Stimulated activated CD8-positive, alpha-beta memory T cell treated with anti-CD3 and anti-CD28 coated beads, Interleukin-2, amount 100 ng/mL, for 1 hour (primary cell): ENCODE measurements at regions not wholly inside any gene's neighbourhood (a gene's known extent, or its start where the extent isn't known, plus 50 kb on each side); places are given as distances from the start of the nearest gene placed in this dataset.
"Not testable (repeated sequence)": the region's sequence is repeated elsewhere in the genome, so short reads cannot be mapped to it uniquely, and the experiment has no call there.

Experiments used
- DNase-seq, 2 donors: peaks; one replicate each; pipeline ENCODE4 v3.0.0-alpha.2; 2020; ENCODE audit warnings: low read depth in 2 of 2

DNA sequence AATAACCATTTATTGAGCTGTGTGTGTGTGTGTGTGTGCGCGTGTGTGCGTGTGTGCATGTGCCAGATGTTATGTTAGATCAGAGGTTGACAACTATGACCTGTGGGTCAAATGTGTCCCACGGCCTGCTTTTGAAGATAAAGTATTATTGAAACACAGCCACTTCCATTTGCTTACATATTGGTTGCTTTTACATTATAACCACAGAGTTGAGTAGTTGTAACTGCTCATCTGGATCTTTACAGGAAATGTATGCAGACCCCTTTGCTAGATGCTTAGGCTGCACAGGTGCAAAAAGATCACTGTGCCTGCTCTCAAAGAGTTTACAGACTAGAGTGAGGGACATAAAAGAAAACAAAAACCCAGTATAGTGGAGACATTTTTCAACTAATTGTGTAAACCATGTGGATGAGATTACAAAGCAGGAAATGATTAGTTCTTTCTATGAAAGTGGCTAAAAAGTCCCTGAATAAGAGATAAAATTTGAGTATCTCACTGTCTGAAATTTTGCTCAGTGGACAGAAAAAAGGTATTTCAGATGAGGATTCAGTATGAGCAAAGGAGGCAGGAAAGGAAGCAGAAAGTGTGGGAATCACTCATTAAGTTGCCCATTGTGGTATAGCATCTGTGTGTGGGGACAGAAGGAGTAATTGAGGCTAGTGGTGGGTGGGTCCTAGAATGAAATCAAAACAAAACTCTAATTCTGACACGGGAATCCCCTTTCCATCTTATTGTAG is 188.4 kb downstream of the PAH start:
- DNase-seq = no peak

DNA sequence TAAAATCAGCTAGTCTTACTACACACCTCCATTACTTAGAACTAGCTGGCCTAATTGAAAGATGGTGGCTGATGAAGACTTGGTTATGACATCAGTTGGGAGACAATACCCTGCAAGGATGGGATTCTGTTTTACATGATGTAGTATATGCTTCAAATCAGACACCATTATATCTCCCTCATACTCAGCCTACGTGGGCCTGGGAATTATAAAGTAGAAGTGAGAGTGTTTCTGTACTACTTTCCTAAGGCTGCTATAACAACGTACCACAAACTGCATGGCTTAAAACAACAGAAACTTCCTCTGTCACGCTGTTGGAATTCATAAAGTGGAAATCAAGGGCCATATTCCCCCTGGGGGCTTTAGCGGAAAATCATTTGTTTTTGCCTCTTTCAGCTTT is 190.4 kb downstream of the PAH start:
- no peak for DNase-seq

DNA sequence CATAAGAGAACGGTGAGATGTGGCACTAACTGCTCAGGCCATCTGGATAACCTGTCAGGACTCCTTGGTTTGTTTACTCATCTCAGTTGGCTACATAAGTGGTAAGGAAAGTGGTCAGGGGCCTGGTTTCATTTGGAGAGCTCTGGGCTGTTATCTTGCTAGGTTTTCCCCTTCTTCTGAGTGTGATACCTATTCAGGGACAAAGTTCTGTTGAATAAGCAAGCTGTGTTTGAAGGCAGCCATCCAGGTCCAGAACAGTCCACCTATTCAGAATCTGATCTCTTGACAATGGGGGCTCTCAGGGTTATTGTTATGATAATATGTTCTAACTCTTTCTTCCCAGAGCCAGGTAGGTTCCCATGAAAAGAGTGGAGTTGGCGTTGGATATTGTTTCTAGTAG is 194.9 kb downstream of the PAH start:
- no peak for DNase-seq

DNA sequence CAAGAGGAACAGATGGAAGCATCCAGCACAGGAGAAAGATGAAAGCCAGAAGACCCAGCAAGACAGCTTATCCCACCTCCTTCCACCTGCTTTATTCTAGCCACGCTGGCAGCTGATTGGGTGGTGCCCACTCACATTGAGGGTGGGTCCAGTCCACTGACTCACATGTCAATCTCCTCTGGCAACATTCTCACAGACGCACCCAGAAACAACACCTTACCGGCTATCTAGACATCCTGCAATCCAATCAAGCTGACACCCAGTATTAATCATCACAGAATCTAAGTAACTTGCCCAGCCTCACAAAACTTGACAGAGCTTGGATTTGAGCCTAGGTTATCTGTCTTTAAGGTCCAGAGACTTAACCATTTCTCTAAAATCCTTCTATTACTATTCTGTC is 208.9 kb downstream of the PAH start:
- DNase-seq = no peak

DNA sequence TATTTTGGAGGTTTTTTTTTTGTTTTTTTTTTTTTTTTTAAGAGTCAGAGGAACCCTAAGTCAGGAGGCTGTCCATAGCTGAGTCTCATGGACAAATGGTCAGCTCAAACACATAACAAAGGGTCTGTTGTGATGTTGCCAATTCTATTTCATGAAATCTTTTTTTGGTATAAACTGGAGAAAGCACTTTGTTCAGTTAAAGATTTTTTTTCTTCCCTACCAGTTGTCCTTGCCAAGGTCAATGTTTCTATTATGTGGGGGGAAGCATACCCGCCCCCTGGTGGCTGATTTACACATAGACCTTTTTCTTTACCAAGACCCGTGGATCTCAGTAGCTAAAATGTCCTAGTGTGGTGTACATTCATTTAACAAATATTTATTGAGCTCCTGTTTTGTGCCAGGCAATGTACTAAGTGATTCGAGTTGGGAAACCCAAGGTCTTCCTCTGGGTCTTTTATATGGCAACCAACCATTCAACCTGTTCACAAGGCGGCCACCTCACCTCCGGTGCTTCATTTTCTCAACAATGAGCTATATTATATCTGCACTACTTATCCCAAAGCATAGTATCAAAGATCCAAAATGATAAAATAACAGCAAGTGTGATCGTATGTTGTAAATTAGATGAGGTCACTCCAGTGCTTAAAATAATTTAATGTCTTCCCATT is 214.5 kb downstream of the PAH start:
- no peak for DNase-seq

DNA sequence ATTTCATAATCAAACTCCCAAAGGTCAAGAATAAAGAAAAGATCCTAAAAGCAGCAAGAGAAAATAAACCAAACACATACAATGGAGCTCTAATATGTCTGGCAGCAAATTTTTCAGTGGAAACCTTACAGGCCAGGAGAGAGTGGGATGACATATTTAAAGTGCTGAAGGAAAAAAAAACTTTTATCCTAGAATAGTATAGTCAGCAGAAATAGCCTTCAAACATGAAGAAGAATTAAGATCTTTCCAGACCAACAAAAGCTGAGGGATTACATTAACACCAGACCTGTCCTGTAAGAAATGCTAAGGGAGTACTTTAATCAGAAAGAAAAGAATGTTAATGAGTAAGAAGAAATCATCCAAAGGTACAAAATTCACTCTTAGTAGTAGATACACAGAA is 215.7 kb upstream of the IGF1 start:
- no peak for DNase-seq

DNA sequence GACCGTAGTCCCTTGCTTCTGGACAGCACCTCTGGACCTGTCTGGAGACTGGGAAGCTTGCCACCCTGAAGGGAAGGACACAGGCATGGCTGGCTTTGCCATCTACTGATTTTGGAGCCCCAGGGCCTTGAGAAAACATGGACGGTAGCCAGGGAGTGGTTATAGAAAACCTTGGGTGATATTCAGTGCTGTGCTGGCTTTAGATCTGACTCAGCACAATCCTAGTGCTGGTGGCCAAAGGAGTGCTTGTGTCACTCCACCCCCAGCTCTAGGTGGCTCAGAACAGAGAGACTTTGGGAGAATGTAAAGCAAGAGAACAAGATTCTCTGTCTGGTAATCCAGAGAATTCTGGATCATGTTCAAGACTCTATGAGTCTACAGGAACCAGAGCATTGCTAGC is 214.5 kb upstream of the IGF1 start:
- no peak for DNase-seq

DNA sequence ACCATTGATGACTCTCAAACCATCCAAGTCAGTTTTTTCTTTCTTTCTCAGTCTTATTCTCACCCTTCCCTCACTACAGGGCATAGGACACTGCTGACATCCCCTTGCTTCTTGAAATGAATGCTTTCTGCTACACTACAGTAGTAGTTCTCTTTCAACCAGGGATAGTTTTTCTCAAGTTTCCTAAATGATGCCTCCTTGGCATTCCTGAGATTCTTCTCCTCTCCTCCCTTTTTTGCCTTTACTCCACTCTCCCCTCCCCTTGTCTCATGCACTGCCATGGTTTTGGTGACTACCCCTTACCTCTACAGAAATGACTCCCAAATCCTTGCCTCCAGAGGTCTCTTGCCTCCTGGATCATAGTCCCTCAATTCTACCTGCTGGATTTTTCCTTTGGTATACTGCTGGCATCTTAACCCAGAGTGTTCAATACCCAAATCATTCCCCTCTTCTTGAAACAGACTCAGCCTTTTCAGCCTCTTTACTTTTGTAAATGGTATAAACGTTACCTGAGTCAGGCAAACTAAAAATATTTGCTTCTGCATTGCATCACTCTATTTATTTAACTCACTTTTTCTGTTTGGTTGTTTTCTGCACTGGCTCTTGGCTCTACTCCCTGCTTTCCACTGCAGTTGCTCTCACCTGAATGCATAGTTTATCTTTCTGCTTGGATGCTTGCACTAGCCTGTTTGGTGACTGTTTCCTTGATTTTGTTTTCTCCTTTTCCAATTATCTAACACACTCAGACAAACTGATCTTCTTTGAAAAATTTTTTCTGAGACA is 211.6 kb upstream of the IGF1 start:
- DNase-seq = no peak

DNA sequence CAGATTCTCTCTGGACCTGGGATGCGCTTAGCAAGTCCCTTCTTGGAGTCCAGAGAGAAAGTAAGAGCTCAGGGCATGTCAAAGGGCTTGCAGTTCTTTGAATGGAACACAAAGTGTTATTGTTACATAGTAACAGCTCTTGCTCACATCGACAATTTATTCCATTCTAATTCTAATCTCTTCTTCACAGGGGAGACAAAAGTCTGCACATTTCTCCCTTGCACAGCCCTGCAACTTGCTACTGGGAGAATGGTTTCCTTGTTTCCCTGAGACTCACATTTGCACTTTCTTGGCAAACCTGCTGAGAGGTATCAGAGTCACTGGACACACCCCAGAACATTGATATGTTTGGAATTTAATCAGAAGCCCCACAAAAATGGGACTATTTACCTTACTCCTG is 209.9 kb upstream of the IGF1 start:
- no peak for DNase-seq

DNA sequence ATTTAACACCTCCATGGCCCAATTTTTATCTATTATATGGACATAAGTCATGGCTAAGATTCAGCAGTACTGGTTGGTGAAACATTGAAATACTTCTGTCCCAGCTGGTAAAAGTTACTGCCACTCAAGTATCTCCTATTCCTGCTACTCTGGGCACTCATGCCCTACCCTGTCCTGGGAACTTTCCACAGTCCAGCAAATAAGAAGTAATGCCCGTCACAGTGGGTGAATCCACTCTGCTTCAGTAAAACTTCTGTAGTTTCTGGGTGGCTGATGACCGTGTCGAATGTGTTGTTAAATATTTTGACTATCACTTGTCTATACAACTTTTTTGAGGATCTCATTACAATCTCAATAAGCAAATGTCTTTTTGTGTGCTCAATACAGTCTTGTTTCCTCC is 209.3 kb upstream of the IGF1 start:
- DNase-seq = no peak

DNA sequence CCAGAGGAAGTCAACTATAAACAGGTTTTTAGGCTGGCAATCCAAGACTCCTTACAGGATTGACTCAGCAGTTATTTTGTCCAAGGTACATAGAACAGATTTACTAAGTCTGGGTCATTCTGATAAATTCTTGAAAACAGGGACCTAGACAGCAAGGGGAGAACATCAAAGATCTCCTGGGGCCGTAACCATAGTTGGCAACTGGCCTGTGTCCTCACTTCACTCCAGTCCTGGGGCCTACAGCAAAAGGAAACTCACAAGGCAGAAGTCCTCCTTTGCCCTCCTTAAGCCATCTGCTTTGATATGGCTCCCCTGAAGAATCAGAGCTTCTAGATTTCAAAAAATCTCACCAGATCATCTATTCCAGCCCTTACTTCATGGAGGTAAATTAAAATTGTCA is 207.2 kb upstream of the IGF1 start:
- DNase-seq = no peak

DNA sequence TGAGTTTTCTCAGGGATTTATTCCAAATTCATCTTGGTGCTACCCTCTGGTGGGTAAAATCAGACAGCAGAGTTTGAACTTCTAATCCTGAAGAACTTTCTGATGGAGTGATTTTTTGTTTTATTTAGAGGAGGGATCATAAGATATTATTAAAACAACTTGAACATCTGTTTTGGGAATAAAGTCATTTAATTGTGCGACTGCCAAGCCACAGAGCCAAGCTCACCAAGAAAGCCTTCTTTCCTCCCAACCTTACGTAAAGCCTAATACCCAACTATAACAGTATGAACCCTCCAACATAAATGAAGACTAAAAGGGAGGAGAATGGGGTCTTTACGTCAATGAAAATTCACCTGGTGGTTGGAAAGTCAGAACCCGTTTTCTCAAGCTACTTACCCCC is 205.5 kb upstream of the IGF1 start:
- DNase-seq = no peak

DNA sequence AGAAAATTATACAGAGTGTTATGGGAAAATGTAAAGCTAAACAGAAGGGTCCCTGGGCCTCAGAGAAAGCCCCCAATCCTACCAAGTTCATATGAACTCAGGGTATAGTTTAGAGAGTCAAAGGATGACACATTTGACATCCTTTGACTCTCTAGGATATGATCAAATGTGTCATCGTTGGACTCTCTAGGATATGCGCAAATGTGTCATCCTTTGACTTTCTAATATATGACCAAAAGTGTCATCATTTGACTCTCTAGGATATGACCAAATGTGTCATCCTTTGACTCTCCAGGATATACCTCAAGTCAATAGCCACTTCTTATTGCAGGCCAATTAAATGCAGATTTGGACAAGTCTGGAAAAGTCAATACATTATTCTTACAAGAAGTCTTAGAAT is 204.8 kb upstream of the IGF1 start:
- no peak for DNase-seq

DNA sequence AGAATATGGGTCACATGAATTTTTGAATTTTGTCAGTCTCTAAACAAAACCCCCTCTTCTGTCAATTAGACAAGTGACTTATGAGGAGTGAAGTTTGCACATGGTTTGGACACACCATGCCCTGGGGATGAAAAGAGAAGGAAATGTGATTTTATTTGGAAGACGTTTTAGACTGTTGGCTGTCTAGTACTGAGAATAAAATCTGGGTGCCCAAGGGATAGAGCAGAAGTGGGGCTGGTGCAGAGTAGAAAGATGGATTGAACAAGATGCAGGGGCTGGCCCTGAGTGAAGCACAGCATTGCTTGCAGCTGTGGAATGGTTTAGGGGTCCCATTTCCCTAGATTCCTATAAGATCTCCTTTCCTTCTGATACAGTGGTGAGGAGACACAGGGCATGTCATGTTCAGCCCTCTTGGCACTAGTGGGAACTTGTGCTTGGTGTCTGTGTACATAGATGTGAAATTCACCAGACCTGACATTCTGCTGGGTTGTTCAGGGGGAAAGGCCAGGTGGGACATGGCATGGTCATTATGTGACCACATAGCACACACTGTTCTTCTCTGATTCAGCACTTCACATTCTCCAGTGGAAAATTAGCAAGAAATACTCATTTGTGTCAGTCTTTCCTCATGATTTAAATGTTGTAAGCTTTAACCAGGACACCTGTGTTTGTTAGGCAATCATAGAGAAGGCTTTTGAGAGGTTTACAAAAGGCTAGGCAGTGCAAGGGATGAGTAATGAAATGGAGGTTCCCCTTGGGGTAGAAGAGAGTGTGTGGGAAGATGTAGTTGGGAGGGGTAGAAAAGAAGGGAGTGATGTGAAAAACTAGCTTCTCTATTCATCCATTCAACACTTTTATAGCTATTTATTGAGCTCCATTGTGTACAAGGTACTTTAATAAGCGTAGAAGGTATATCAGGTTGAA is 202.3 kb upstream of the IGF1 start:
- no peak for DNase-seq

DNA sequence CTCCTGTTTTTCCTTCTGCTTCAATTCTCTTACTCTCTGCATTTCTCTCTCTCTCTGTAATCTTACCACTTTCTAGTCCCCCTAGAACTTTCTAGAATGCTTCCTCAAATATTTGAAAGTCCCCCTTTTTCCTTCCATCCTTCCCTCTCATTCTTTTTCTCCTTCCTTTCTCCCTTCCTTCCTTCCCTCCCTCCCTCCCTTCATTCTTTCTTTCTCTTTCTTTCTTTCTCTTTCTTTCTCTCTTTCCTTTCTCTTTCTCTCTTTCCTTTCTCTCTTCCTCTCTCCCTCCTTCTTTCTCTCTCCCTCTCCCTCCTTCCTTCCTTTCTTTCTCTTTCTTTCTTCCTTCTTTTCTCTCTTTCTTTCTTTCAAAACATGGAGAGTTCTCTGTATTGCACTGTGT is 201.4 kb upstream of the IGF1 start:
- no peak for DNase-seq

DNA sequence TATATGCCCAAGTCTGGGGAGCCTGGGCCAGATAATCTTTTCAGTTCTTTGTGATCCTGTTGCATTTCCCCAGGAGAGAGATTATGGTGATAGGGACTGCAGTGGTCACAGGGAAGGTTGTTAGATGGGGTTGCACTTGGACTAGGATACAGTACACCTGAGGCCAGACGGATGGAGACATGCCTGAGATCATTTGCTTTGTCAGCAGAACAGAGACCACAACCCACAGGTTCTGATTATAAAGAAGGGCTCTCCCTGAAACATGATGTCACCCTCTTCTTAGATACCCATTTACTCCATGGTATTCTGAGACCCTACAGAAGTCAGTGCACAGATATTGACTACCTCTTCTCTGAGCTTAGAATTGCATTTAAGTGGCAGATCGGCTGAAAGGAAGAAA is 200.9 kb upstream of the IGF1 start:
- DNase-seq = no peak

DNA sequence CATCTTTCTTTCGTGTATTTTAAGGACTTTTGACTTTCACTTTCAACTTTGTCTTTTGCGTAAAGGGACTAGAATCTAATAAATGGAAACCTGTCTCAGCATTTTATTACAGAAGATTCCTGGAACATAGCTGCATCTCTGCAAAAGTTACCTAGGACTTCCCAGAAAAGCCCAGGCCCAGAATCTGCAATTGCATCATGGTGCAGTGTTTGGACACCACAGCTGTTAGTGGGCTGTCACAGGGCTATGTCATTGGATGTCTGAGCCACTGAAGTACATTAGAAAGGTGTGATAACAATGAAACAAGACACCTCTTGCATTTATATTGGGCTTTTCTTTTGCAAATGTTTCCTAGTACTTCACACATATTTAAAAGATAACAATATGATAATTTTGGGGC is 199.9 kb upstream of the IGF1 start:
- no peak for DNase-seq

DNA sequence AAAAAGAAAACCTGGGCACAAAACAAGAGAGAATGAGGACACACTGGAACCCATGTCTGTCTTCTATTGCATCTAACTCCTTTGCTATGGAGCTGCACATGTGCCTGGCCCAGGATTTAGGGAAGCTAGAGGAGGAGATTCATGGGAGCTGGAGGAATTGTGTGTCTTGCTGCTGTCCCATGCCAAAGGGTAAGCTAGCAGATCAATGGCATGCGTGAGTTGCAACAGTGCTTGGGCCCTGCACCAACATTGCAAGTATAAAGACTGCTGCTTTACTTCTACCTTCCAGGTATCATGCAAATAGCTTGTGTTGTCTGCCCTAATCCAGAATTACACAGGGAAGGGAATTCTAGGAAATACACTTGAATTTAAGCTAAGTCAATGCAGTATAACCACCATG is 196.4 kb upstream of the IGF1 start:
- no peak for DNase-seq

DNA sequence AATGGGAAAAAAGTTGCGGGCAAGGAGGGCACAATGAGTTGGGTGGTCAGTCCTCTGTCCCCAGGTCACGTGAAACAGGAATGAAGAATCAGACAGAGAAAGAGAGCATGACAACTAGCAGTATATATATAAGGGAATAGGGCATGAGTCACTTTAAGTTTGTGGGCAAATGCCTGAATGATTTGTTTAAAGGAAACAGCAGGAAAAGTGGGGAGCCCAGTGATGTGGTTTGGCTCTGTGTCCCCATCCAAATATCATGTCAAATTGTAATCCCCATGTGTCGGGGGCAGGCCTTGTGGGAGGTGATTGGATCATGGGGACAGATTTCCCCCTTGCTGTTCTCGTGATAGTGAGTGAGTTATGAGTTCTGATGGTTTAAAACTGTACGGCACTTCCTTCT is 195.3 kb upstream of the IGF1 start:
- no peak for DNase-seq

DNA sequence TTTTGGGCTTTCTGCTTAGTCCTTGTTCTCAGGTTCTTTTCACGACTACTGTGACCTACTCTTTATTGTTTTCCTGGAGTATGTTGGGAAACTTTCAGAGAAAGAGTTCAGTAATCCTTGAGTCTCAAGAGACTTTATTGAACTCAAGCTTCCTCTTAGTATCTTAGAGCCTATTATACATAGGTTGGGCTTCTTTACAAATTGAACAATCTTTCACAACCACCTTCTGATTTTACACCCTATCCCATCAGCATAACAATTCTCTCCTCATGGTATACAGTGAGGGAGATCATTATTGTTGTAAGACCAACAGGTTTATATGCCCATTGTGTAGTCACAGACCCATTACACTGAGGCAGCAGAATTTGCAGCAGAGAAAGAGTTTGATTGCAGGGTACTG is 193.2 kb upstream of the IGF1 start:
- DNase-seq = no peak

DNA sequence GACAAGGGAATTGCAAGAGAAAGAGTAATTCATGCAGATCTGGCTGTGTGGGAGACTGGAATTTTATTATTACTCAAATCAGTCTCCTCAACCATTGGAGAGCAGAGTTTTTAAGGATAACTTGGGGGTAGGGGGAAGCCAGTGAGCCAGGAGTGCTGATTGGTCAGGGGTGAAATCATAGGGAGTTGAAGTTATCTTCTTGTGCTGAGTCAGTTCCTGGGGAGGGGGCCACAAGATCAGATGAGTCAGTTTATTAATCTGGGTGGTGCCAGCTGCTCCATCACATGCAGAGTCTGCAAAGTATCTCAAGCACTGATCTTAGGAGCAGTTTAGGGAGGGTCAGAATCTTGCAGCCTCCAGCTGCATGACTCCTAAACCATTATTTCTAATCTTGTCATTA is 191.8 kb upstream of the IGF1 start:
- not testable (repeated sequence) for DNase-seq

DNA sequence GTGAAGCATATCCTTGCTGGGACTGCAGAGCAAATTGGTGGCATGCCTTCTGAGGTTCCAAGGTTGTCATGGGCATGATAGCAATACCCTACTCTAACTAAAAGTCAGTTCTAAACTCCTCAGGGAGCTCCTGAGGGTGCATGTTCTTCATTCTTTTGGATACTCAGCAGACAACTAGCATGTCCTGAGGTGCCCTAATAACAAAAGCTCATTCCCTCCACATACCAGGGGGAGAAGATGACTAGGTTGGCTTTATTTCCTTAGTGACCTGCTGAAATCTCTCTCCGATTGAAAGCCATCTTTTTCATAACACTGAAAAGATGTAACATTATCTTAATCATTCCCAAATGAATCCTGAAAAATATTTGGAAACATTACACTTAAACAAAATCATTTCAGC is 188.7 kb upstream of the IGF1 start:
- no peak for DNase-seq
